Keratinocyte (primary cell): ENCODE measurements at regions not wholly inside any gene's neighbourhood (a gene's known extent, or its start where the extent isn't known, plus 50 kb on each side); places are given as distances from the start of the nearest gene placed in this dataset.

Source experiments
- EZH2 ChIP-seq: IDR thresholded peaks from one replicate; pipeline ENCODE4 v1.6.1; 2012; ENCODE audit warnings: inconsistent platforms, mild to moderate bottlenecking, low read length, moderate library complexity
- TF ChIP-seq, protein P1 (sequence below), 3 experiments: IDR thresholded peaks in 1 of 3; conservative IDR thresholded peaks in 1 of 3; optimal IDR thresholded peaks in 1 of 3; 2 replicates in 2 of 3; 3 replicates in 1 of 3; pipeline versions ENCODE3 to v1.5.1; 2011; ENCODE audit warnings: low read length in 3 of 3, mild to moderate bottlenecking in 3 of 3, moderate library complexity in 2 of 3, control low read depth in 1 of 3, inconsistent platforms in 1 of 3; ENCODE audit not compliant: insufficient read depth in 2 of 3; ENCODE audit errors: extremely low read depth in 1 of 3

DNA sequence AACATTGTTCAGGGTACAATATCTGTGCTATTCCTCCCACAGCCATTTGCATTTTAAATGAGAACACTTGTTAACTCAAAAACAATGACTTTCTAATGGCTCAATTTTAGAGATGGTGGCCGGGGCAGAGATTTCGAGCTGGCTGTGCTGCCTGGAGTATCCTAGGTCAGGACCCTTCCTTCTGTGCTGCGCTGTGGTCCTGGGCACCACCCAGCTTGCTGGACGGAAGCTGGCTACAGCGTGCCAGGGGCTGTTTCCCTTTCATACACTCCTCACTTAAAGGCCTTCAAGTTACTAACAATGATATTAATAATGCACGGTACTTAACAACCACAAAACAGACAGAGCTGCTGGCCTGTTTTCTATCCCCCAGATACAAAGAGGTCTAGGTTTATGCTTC, 194.4 kb upstream of the CST7 start:
- TF ChIP-seq EZH2: no peak
- TF ChIP-seq, protein P1, sequence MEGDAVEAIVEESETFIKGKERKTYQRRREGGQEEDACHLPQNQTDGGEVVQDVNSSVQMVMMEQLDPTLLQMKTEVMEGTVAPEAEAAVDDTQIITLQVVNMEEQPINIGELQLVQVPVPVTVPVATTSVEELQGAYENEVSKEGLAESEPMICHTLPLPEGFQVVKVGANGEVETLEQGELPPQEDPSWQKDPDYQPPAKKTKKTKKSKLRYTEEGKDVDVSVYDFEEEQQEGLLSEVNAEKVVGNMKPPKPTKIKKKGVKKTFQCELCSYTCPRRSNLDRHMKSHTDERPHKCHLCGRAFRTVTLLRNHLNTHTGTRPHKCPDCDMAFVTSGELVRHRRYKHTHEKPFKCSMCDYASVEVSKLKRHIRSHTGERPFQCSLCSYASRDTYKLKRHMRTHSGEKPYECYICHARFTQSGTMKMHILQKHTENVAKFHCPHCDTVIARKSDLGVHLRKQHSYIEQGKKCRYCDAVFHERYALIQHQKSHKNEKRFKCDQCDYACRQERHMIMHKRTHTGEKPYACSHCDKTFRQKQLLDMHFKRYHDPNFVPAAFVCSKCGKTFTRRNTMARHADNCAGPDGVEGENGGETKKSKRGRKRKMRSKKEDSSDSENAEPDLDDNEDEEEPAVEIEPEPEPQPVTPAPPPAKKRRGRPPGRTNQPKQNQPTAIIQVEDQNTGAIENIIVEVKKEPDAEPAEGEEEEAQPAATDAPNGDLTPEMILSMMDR (optimal IDR thresholded peaks at IDR 0.05 in 1 of 3, IDR thresholded peaks at IDR 0.05 in 1 of 3, conservative IDR thresholded peaks at IDR 0.05 in 1 of 3; ENCODE audit: extremely low read depth in 1 of 3, insufficient read depth in 2 of 3, low read length in 3 of 3): no peak
